ENCODE measurements at regions not wholly inside any gene's neighbourhood (a gene's known extent, or its start where the extent isn't known, plus 50 kb on each side); places are given as distances from the start of the nearest gene placed in this dataset.

DNA sequence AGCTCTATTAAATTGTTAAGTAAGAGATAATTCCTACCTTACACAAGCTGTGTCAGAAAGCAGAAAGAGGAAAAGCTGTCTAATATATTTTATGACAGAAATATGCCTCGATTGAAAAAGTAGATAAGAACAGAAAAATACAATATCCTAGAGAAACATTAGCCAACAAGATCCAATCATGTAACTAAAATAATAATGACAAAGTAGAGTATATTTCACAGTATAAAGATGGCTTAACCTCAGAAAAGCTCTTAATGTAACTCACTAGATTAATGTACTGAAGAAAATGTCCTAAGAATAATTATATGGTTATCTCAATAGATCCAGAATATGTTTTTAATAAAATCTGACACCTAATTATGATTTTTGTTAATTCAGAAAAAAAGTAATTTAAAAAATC is 89.8 kb upstream of the HABP2 start:
- Histone ChIP-seq H3K9ac (ENCODE audit: low read length) (no peak overlapping the region), H3K4me3 (ENCODE audit: low read depth in 1 of 2, low read length in 2 of 2) (no peak overlapping the region), H3K27me3 (ENCODE audit: control insufficient read depth in 1 of 2, insufficient read depth in 2 of 2, low read length in 2 of 2) (no peaks in the 10 kb centered on the region), H3K4me1 (ENCODE audit: insufficient read depth, low read length) (no peaks in the 10 kb centered on the region), H3K9me3 (ENCODE audit: low read length) (no peaks in the 10 kb centered on the region), H3K36me3 (ENCODE audit: insufficient read depth, low read length) (no peaks in the 10 kb centered on the region), H3K27ac (ENCODE audit: low read depth, low read length) (no peak overlapping the region)

DNA sequence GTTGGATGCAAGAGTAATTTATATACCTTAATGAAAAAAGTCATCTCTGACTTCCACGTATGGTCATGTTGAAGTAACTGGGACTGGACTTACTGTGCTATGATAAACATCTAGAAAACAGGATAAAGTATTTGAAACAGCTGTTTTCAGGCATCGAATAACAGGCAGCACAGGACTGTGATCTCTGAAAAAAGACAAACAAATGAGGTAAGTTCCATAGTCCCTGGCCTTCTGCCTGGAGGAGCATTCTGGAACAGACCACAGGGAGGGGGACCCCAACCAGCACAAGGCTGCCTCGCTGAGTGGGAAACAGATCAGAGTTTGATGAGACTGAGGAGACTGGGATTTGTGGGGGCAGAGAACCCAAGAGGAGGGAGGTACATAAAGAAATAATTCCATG is 89.1 kb upstream of the HABP2 start:
- no peak overlapping the region for H3K9ac ChIP-seq (ENCODE audit: low read length)
- H3K4me1 ChIP-seq (ENCODE audit: insufficient read depth, low read length) = no peaks in the 10 kb centered on the region
- H3K36me3 ChIP-seq (ENCODE audit: insufficient read depth, low read length) = no peaks in the 10 kb centered on the region
- H3K9me3 ChIP-seq (ENCODE audit: low read length) = no peaks in the 10 kb centered on the region
- H3K27ac ChIP-seq (ENCODE audit: low read depth, low read length) = no peak overlapping the region
- H3K4me3 ChIP-seq (ENCODE audit: low read depth in 1 of 2, low read length in 2 of 2) = no peak overlapping the region
- H3K27me3 ChIP-seq (ENCODE audit: control insufficient read depth in 1 of 2, insufficient read depth in 2 of 2, low read length in 2 of 2) = no peaks in the 10 kb centered on the region

DNA sequence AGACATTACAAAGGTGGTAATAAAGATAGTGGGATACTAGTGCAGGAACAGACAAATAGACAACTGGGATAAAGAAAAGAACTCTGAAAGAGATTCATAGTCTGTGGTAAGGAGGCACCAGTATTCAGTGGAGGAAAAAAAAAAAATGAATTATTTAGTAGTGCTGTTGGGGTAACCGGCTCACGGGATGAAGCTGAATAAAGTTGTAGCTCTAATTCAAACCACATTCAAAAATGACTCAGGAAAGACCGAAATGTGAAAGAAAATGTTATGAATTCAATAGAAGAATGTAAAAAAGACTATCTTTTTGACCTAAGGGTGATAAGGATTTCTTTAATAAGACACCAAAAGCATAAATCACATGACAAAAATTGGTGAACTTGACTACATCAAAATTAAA is 83.1 kb upstream of the HABP2 start:
- Histone ChIP-seq H3K4me1 (ENCODE audit: insufficient read depth, low read length) (peaks cover 4% of the 10 kb centered on the region), H3K27ac (ENCODE audit: low read depth, low read length) (no peak overlapping the region), H3K9me3 (ENCODE audit: low read length) (no peaks in the 10 kb centered on the region), H3K36me3 (ENCODE audit: insufficient read depth, low read length) (no peaks in the 10 kb centered on the region), H3K4me3 (ENCODE audit: low read depth in 1 of 2, low read length in 2 of 2) (no peak overlapping the region), H3K27me3 (ENCODE audit: control insufficient read depth in 1 of 2, insufficient read depth in 2 of 2, low read length in 2 of 2) (no peaks in the 10 kb centered on the region), H3K9ac (ENCODE audit: low read length) (no peak overlapping the region)

DNA sequence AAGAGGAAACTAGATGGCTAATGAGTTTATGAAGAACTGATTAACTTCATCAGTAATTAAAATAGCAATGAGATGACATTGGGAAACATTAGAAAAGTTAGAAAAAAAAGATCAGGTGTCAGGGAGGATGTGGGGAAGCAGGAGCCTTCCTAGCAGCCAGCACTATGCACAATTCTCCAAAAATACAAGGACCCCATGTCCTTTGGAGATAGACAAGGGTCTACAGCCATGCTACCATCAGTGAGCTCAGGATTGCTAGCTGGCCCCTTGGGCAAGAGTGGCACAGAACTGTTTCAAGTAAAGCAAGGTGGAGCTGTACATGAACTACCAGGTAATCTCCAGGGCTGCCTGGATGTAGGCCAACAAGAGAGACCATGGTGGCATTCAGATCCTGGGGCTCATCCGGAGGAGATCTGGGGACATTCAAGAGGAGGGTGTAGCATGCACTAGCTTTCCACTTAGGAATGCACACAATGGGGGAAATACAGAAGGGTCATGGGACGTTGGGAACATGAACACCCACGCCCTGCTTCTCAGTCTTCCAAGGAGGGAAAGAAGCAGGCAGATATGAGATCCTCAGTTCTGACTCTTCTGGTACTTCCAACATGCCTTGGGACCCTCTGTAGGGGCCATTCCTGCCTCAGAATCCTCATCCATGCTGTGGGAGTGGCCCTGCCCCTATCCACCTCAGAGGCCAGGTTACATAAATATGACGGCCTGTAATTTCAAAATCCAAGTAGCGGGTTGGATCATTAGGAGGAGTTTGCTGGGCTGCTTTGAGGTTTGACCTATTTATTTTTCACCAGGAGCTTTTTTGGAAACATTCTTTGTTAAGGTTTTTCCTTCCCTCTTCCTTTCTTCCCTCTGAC is 82.2 kb upstream of the HABP2 start:
- peaks cover 12% of the 10 kb centered on the region for H3K4me1 ChIP-seq (ENCODE audit: insufficient read depth, low read length)
- H3K27ac ChIP-seq (ENCODE audit: low read depth, low read length) = no peak overlapping the region
- H3K9me3 ChIP-seq (ENCODE audit: low read length) = no peaks in the 10 kb centered on the region
- no peaks in the 10 kb centered on the region for H3K27me3 ChIP-seq (ENCODE audit: control insufficient read depth in 1 of 2, insufficient read depth in 2 of 2, low read length in 2 of 2)
- H3K4me3 ChIP-seq (ENCODE audit: low read depth in 1 of 2, low read length in 2 of 2) = no peak overlapping the region
- no peak overlapping the region for H3K9ac ChIP-seq (ENCODE audit: low read length)
- no peaks in the 10 kb centered on the region for H3K36me3 ChIP-seq (ENCODE audit: insufficient read depth, low read length)

DNA sequence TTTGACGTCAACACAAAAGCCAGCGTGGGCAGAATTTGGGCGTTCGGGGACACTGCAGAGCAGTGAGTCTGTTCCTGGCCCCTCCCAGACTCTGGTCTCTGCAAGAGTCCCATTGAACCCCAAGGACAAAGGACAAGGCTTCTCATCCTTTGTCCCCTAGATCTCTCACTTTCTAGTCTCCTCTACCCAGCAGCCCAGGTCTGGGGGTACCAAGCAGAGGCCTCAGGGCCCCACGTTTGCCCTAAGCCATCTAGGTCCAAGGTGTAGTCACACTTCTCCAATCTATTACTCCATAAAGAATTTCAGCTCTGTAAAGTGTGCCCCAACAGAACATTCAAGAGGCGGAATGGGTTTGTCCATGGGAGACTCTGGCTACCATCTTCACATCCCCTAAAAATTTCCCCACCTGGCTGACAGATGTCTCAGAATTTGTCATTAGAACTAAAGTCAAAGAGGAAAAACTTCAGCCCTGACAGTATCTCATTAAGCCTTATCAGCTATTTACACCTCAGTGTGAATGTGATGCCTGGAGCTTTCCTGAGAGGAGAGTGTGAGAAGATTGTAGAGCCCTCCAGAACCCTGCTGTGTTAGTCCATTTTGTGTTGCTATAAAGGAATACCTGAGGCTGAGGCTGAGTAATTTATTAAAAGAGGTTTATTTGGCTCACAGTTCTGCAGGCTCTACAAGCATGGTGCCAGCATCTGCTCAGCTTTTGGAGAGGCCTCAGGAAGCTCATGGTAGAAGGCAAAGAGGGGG is 81.4 kb upstream of the HABP2 start:
- H3K27me3 ChIP-seq (ENCODE audit: control insufficient read depth in 1 of 2, insufficient read depth in 2 of 2, low read length in 2 of 2) = no peaks in the 10 kb centered on the region
- H3K9ac ChIP-seq (ENCODE audit: low read length) = no peak overlapping the region
- peaks cover 13% of the 10 kb centered on the region for H3K4me1 ChIP-seq (ENCODE audit: insufficient read depth, low read length)
- no peak overlapping the region for H3K4me3 ChIP-seq (ENCODE audit: low read depth in 1 of 2, low read length in 2 of 2)
- H3K36me3 ChIP-seq (ENCODE audit: insufficient read depth, low read length) = no peaks in the 10 kb centered on the region
- no peaks in the 10 kb centered on the region for H3K9me3 ChIP-seq (ENCODE audit: low read length)
- no peak overlapping the region for H3K27ac ChIP-seq (ENCODE audit: low read depth, low read length)

DNA sequence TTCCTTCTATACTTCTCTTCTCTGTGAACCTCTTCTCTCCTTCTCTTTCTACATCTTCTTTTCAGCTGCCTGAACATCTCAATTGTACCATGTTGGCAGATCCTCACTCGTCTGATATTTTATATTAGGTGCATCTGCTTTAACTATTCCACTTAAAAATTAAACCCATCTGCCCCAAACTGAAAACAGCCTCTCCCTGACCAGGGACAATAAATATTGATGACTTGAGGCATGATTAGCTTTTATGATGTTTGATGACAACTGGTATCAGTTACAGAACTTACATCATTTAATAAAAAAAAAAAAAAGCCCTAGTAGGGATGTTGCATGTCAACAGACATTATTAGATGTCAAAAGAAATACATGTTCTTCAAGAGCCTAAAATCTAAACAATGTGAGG is 79.8 kb upstream of the HABP2 start:
- H3K9me3 ChIP-seq (ENCODE audit: low read length) = no peaks in the 10 kb centered on the region
- no peaks in the 10 kb centered on the region for H3K36me3 ChIP-seq (ENCODE audit: insufficient read depth, low read length)
- H3K4me3 ChIP-seq (ENCODE audit: low read depth in 1 of 2, low read length in 2 of 2) = no peak overlapping the region
- peaks cover 13% of the 10 kb centered on the region for H3K4me1 ChIP-seq (ENCODE audit: insufficient read depth, low read length)
- no peak overlapping the region for H3K9ac ChIP-seq (ENCODE audit: low read length)
- no peaks in the 10 kb centered on the region for H3K27me3 ChIP-seq (ENCODE audit: control insufficient read depth in 1 of 2, insufficient read depth in 2 of 2, low read length in 2 of 2)
- no peak overlapping the region for H3K27ac ChIP-seq (ENCODE audit: low read depth, low read length)

DNA sequence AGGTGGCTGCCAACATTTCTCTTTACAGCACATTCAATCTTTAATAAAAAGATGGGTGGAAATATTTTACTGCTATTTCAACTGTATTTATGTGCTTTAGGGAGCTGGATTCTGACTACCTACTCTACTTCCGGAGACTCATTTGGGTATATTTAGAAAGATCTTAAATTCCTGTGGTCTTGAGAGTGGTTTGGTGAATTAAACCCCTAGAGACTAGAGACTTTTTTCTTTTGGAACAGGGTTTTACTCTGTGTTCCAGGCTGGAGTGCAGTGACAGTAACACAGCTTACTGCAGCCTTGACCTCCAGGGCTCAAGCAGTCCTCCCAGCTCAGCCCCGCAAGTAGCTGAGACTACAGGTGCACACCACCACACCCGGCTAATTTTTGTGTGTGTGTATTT is 79.0 kb upstream of the HABP2 start:
- Histone ChIP-seq H3K4me1 (ENCODE audit: insufficient read depth, low read length) (peaks cover 13% of the 10 kb centered on the region), H3K4me3 (ENCODE audit: low read depth in 1 of 2, low read length in 2 of 2) (no peak overlapping the region), H3K9me3 (ENCODE audit: low read length) (no peaks in the 10 kb centered on the region), H3K27me3 (ENCODE audit: control insufficient read depth in 1 of 2, insufficient read depth in 2 of 2, low read length in 2 of 2) (no peaks in the 10 kb centered on the region), H3K9ac (ENCODE audit: low read length) (no peak overlapping the region), H3K27ac (ENCODE audit: low read depth, low read length) (no peak overlapping the region), H3K36me3 (ENCODE audit: insufficient read depth, low read length) (no peaks in the 10 kb centered on the region)

DNA sequence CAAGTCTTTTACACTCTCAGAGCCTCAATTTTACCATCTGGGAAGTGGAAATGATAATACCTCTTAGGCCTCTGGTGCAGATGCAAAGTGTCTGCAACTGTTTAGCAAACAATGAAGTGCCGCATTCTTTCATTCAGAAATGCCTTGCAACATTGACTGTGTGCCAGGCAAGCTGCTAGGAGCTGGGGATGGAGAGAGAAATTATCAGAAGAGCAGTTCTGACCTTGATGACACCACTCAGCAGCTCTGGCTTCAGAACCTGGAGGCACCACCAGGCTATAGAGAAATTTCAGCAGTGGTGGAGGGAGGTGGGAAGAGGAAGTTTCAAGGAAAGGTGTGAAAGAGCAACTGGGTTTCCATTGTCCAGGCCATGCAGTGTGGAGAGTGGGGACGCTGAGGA is 78.1 kb upstream of the HABP2 start:
- Histone ChIP-seq H3K36me3 (ENCODE audit: insufficient read depth, low read length) (no peaks in the 10 kb centered on the region), H3K27me3 (ENCODE audit: control insufficient read depth in 1 of 2, insufficient read depth in 2 of 2, low read length in 2 of 2) (no peaks in the 10 kb centered on the region), H3K9ac (ENCODE audit: low read length) (no peak overlapping the region), H3K4me3 (ENCODE audit: low read depth in 1 of 2, low read length in 2 of 2) (no peak overlapping the region), H3K4me1 (ENCODE audit: insufficient read depth, low read length) (peaks cover 13% of the 10 kb centered on the region), H3K9me3 (ENCODE audit: low read length) (peaks cover 3% of the 10 kb centered on the region), H3K27ac (ENCODE audit: low read depth, low read length) (no peak overlapping the region)

DNA sequence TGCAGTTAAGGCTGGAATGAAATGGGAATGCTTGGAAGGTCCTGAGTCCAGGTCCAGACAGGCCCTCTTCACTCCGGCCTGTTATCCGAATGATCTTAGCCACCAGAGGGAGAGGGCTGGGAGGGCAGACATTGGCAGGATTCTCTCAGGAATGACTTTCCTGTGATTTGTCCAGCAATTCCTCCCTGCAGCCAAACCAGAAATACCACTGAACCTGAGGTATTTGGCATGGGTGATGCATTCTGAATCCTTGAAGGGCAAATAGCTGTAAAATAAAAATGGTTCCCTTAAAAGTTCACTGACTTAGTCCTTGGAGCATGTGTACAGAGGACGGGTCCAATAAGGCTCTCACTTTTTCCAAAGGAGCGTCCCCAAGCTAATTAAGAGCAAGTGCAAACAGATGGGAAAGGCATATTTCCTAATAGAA is 77.5 kb upstream of the HABP2 start:
- Histone ChIP-seq H3K27ac (ENCODE audit: low read depth, low read length) (no peak overlapping the region), H3K4me1 (ENCODE audit: insufficient read depth, low read length) (peaks cover 13% of the 10 kb centered on the region), H3K27me3 (ENCODE audit: control insufficient read depth in 1 of 2, insufficient read depth in 2 of 2, low read length in 2 of 2) (no peaks in the 10 kb centered on the region), H3K9me3 (ENCODE audit: low read length) (peaks cover 5% of the 10 kb centered on the region), H3K9ac (ENCODE audit: low read length) (no peak overlapping the region), H3K4me3 (ENCODE audit: low read depth in 1 of 2, low read length in 2 of 2) (no peak overlapping the region), H3K36me3 (ENCODE audit: insufficient read depth, low read length) (no peaks in the 10 kb centered on the region)

DNA sequence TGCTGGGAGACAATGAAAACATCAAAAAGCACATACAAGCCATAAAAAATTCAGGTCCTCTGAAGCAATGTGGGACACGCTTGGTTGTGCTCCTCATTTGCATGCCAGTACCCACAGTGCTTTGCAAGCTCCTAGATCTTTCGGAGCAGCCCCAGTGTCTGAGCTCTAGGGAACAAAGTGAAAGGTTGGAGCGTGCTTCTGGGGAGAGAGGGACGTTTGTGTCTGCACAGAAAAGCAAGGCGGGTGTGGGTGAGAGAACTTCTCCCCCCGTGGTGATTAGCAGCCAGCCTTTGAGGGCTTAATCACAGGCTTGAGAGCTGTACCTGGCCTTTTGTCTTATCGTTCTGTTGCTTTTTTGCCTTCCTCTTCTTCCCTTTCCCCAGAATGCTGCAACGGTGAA is 76.7 kb upstream of the HABP2 start:
- no peaks in the 10 kb centered on the region for H3K27me3 ChIP-seq (ENCODE audit: control insufficient read depth in 1 of 2, insufficient read depth in 2 of 2, low read length in 2 of 2)
- H3K4me1 ChIP-seq (ENCODE audit: insufficient read depth, low read length) = peaks cover 13% of the 10 kb centered on the region
- H3K9ac ChIP-seq (ENCODE audit: low read length) = no peak overlapping the region
- peaks cover 5% of the 10 kb centered on the region for H3K9me3 ChIP-seq (ENCODE audit: low read length)
- no peaks in the 10 kb centered on the region for H3K36me3 ChIP-seq (ENCODE audit: insufficient read depth, low read length)
- no peak overlapping the region for H3K4me3 ChIP-seq (ENCODE audit: low read depth in 1 of 2, low read length in 2 of 2)
- H3K27ac ChIP-seq (ENCODE audit: low read depth, low read length) = no peak overlapping the region

DNA sequence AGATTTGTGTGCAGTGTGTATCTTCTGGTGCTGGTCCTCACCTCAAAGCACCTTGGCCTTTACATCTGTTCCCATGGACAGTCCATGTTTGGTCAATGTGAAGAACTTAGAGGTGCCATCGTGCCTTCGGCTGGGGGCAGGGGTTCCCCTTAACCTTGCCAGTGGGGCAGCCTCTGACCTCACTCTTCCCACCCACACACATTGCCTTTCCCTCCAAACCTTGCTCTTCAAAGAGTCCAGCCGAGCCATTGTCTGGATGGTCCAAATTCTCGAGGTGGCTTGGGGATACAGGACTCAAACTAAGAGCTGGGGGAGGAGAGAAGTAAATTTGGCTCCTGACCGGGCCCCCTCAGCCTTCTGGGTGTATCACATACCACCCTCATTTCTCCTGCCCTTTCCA is 76.2 kb upstream of the HABP2 start:
- no peaks in the 10 kb centered on the region for H3K27me3 ChIP-seq (ENCODE audit: control insufficient read depth in 1 of 2, insufficient read depth in 2 of 2, low read length in 2 of 2)
- no peak overlapping the region for H3K27ac ChIP-seq (ENCODE audit: low read depth, low read length)
- no peak overlapping the region for H3K4me3 ChIP-seq (ENCODE audit: low read depth in 1 of 2, low read length in 2 of 2)
- no peaks in the 10 kb centered on the region for H3K36me3 ChIP-seq (ENCODE audit: insufficient read depth, low read length)
- H3K9me3 ChIP-seq (ENCODE audit: low read length) = peaks cover 5% of the 10 kb centered on the region
- no peak overlapping the region for H3K9ac ChIP-seq (ENCODE audit: low read length)
- peaks cover 13% of the 10 kb centered on the region for H3K4me1 ChIP-seq (ENCODE audit: insufficient read depth, low read length)

Measured in muscle layer of colon (tissue), 2 donors.